ENCODE measurements at regions not wholly inside any gene's neighbourhood (a gene's known extent, or its start where the extent isn't known, plus 50 kb on each side); places are given as distances from the start of the nearest gene placed in this dataset.

- Mint-ChIP-seq H3K27ac (no peak overlapping the region), H3K27me3 (ENCODE audit: low read depth) (no peaks in the 10 kb centered on the region), H3K4me3 (no peak overlapping the region), H3K4me1 (peaks cover 25% of the 10 kb centered on the region), H3K9me3 (no peaks in the 10 kb centered on the region), H3K36me3 (no peaks in the 10 kb centered on the region)
- POLR2A ChIA-PET = interaction anchor here (0.6 kb wide), 1 partner anchor 466 kb away, joined by 6 read pairs; no protein-coding TSS in a partner anchor
- CTCF ChIA-PET = interaction anchor here (0.7 to 1.5 kb wide), 5 partner anchors 14 to 451 kb away, joined by 3 to 4 read pairs (median 3); no protein-coding TSS in a partner anchor
- DNase-seq (ENCODE audit: low spot score) (peak; percentile 32), ATAC-seq (peak; percentile 88)
- TF ChIP-seq CBFB (CRISPR knock-in tag; IDR thresholded peaks at IDR 0.05; ENCODE audit: low read depth) (no peak), CTCF (IDR thresholded peaks at IDR 0.05) (peak; percentile 11; the same call in 1 of the 2 replicates)
These were observed 437.7 kb downstream of the SATB2 start for GRCh38 chr2:199019898-199020507.

- ChIA-PET POLR2A (no interaction called here), CTCF (interaction anchor here (1.1 to 1.5 kb wide), 2 partner anchors 450 to 453 kb away, joined by 3 to 4 read pairs; no protein-coding TSS in a partner anchor)
- no peak overlapping the region for H3K27ac Mint-ChIP-seq
- ATAC-seq (no peak), DNase-seq (ENCODE audit: low spot score) (no peak)
- H3K4me1 Mint-ChIP-seq = peaks cover 28% of the 10 kb centered on the region
- H3K9me3 Mint-ChIP-seq = no peaks in the 10 kb centered on the region
- no peaks in the 10 kb centered on the region for H3K27me3 Mint-ChIP-seq (ENCODE audit: low read depth)
- no peak for TF ChIP-seq GRHL2 (CRISPR knock-in tag; IDR thresholded peaks at IDR 0.05; ENCODE audit: insufficient replicate concordance, severe bottlenecking)
- no peak overlapping the region for H3K4me3 Mint-ChIP-seq
- H3K36me3 Mint-ChIP-seq = no peaks in the 10 kb centered on the region
These were observed 438.9 kb downstream of the SATB2 start for GRCh38 chr2:199018826-199019225.

- Mint-ChIP-seq H3K4me1 (peaks cover 17% of the 10 kb centered on the region), H3K9me3 (peaks cover 8% of the 10 kb centered on the region; the same call in 1 of the 2 replicates), H3K27me3 (ENCODE audit: low read depth) (no peaks in the 10 kb centered on the region), H3K27ac (no peak overlapping the region), H3K4me3 (no peak overlapping the region), H3K36me3 (no peaks in the 10 kb centered on the region)
- ATAC-seq (no peak), DNase-seq (ENCODE audit: low spot score) (no peak)
- ChIA-PET CTCF (no interaction called here), POLR2A (no interaction called here)
- TF ChIP-seq ETV6 (CRISPR knock-in tag; IDR thresholded peaks at IDR 0.05) = no peak
- TF ChIP-seq CREM (CRISPR knock-in tag; IDR thresholded peaks at IDR 0.05) = no peak
- no peak for TF ChIP-seq USF1 (CRISPR knock-in tag; IDR thresholded peaks at IDR 0.05)
- no peak for TF ChIP-seq GTF2I (CRISPR knock-in tag; conservative IDR thresholded peaks at IDR 0.05)
- no peak for TF ChIP-seq ZNF232 (CRISPR knock-in tag; IDR thresholded peaks at IDR 0.05)
- no peak for TF ChIP-seq FOXP4 (CRISPR knock-in tag; IDR thresholded peaks at IDR 0.05)
- TF ChIP-seq MXD4 (CRISPR knock-in tag; IDR thresholded peaks at IDR 0.05; ENCODE audit: borderline replicate concordance) = no peak
- no peak for TF ChIP-seq ATF3 (CRISPR knock-in tag; conservative IDR thresholded peaks at IDR 0.05)
- TF ChIP-seq AR (CRISPR knock-in tag; IDR thresholded peaks at IDR 0.05) = no peak
- no peak for TF ChIP-seq KAT7 (CRISPR knock-in tag; IDR thresholded peaks at IDR 0.05; ENCODE audit: borderline replicate concordance)
- TF ChIP-seq ZNF512 (CRISPR knock-in tag; IDR thresholded peaks at IDR 0.05; ENCODE audit: borderline replicate concordance) = no peak
- no peak for TF ChIP-seq MYBL2 (CRISPR knock-in tag; IDR thresholded peaks at IDR 0.05)
- no peak for TF ChIP-seq E2F1 (CRISPR knock-in tag; IDR thresholded peaks at IDR 0.05)
- TF ChIP-seq CTCF (IDR thresholded peaks at IDR 0.05) = no peak
These were observed 442.7 kb downstream of the SATB2 start for GRCh38 chr2:199015072-199015471.

Measured in WTC11 (cell line).